Central memory CD8-positive, alpha-beta T cell (primary cell): ENCODE measurements at regions not wholly inside any gene's neighbourhood (a gene's known extent, or its start where the extent isn't known, plus 50 kb on each side); places are given as distances from the start of the nearest gene placed in this dataset.
"Not testable (repeated sequence)": the region's sequence is repeated elsewhere in the genome, so short reads cannot be mapped to it uniquely, and the experiment has no call there.

Experiments
- ATAC-seq: fragments of 150-1000 bp; cut with Tn5 transposase; replicated peaks from 2 replicates; pipeline ENCODE4 v1.10.0; 2022; ENCODE audit warnings: mild to moderate bottlenecking, moderate FRiP score, moderate number of reproducible peaks; ENCODE audit not compliant: poor library complexity, severe bottlenecking; ENCODE audit errors: extremely low read depth
- DNase-seq, 2 donors: peaks; one replicate each; pipeline ENCODE4 v3.0.0; 2021; ENCODE audit warnings: low spot score in 2 of 2
- H3K27ac Mint-ChIP-seq: one replicate; pipeline ENCODE4 v1.8.0; 2022; ENCODE audit warnings: low read depth, mild to moderate bottlenecking, moderate library complexity, mixed read lengths
- H3K27me3 Mint-ChIP-seq: one replicate; pipeline ENCODE4 v1.8.0; 2022; ENCODE audit warnings: mixed read lengths
- H3K36me3 Mint-ChIP-seq: one replicate; pipeline ENCODE4 v1.8.0; 2022; ENCODE audit warnings: mild to moderate bottlenecking, moderate library complexity, mixed read lengths; ENCODE audit not compliant: insufficient read depth
- H3K4me1 Mint-ChIP-seq: one replicate; pipeline ENCODE4 v1.8.0; 2022; ENCODE audit warnings: mixed read lengths
- H3K4me3 Mint-ChIP-seq: one replicate; pipeline ENCODE4 v1.8.0; 2022; ENCODE audit warnings: mild to moderate bottlenecking, moderate library complexity, mixed read lengths
- H3K9me3 Mint-ChIP-seq: one replicate; pipeline ENCODE4 v1.8.0; 2022; ENCODE audit warnings: mixed read lengths

GRCh38 chr6:101088594-101088993 is 207.5 kb upstream of the ASCC3 start:
- H3K4me3 Mint-ChIP-seq, result no peak overlapping the region
- no peaks in the 10 kb centered on the region for H3K36me3 Mint-ChIP-seq
- H3K9me3 Mint-ChIP-seq, result peaks cover 13% of the 10 kb centered on the region
- no peak for ATAC-seq
- no peak overlapping the region for H3K27ac Mint-ChIP-seq
- no peaks in the 10 kb centered on the region for H3K4me1 Mint-ChIP-seq
- DNase-seq, result no peak
- no peaks in the 10 kb centered on the region for H3K27me3 Mint-ChIP-seq

DNA sequence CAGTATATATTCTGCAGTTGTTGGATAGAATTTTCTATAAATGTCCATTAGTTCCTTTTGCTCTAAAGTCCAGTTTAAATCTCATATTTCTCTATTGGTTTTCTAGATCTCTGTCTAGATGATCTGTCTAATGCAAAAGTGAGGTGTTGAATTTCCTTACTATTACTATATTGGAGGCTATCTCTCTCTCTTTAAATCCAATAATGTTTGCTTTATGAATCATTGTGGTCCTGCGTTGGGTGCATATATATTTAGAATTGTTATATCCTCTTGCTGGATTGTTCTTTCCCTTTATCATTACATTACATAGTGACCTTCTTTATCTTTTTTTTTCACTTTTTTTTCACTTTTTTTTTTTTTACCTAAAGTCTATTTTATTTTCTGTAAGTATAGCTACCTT is 208.5 kb upstream of the ASCC3 start:
- H3K4me1 Mint-ChIP-seq, result no peaks in the 10 kb centered on the region
- H3K36me3 Mint-ChIP-seq, result no peaks in the 10 kb centered on the region
- DNase-seq (no peak), ATAC-seq (no peak)
- no peaks in the 10 kb centered on the region for H3K27me3 Mint-ChIP-seq
- no peak overlapping the region for H3K4me3 Mint-ChIP-seq
- H3K9me3 Mint-ChIP-seq, result peaks cover 13% of the 10 kb centered on the region
- no peak overlapping the region for H3K27ac Mint-ChIP-seq

- ATAC-seq (no peak), DNase-seq (no peak)
- H3K4me1 Mint-ChIP-seq, result no peaks in the 10 kb centered on the region
- peaks cover 13% of the 10 kb centered on the region for H3K9me3 Mint-ChIP-seq
- no peaks in the 10 kb centered on the region for H3K27me3 Mint-ChIP-seq
- no peak overlapping the region for H3K27ac Mint-ChIP-seq
- H3K36me3 Mint-ChIP-seq, result no peaks in the 10 kb centered on the region
- no peak overlapping the region for H3K4me3 Mint-ChIP-seq
These were observed 209.2 kb upstream of the ASCC3 start for GRCh38 chr6:101090281-101090680.

- not testable (repeated sequence) for H3K4me1 Mint-ChIP-seq, H3K27me3 Mint-ChIP-seq, H3K36me3 Mint-ChIP-seq, H3K27ac Mint-ChIP-seq, DNase-seq, ATAC-seq, H3K4me3 Mint-ChIP-seq
- peaks cover 18% of the 10 kb centered on the region for H3K9me3 Mint-ChIP-seq
These were observed 217.5 kb upstream of the ASCC3 start for GRCh38 chr6:101098605-101099004.

DNA sequence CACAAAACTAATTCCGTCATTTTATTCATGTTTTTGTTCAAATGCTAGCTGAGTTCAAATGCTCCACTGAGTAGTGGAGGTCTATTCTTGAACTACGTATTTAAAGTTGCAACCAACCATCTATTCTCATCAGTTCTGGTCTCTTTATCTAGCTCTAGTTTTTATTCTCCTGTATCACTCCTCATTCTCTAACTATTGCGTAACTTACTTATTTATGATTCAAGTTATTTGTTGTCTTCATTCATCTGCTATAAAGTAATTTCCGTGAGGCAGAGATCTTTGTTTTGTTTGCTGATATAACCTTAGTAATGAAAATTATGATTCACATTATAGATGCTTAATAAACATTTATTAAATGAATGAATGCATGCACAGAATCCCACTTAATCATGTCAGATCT is 221.6 kb upstream of the ASCC3 start:
- Mint-ChIP-seq H3K27me3 (no peaks in the 10 kb centered on the region), H3K4me3 (no peak overlapping the region), H3K9me3 (peaks cover 18% of the 10 kb centered on the region), H3K27ac (no peak overlapping the region), H3K4me1 (no peaks in the 10 kb centered on the region), H3K36me3 (no peaks in the 10 kb centered on the region)
- ATAC-seq, result no peak
- no peak for DNase-seq

- ATAC-seq (no peak), DNase-seq (no peak)
- Mint-ChIP-seq H3K36me3 (no peaks in the 10 kb centered on the region), H3K27ac (no peak overlapping the region), H3K4me1 (no peaks in the 10 kb centered on the region), H3K27me3 (no peaks in the 10 kb centered on the region), H3K9me3 (no peaks in the 10 kb centered on the region), H3K4me3 (no peak overlapping the region)
These were observed 227.2 kb upstream of the ASCC3 start for GRCh38 chr6:101108286-101108685.

- DNase-seq (no peak), ATAC-seq (no peak)
- Mint-ChIP-seq H3K4me1 (no peaks in the 10 kb centered on the region), H3K27me3 (no peaks in the 10 kb centered on the region), H3K27ac (no peak overlapping the region), H3K4me3 (no peak overlapping the region), H3K9me3 (no peaks in the 10 kb centered on the region), H3K36me3 (no peaks in the 10 kb centered on the region)
These were observed 229.7 kb upstream of the ASCC3 start for GRCh38 chr6:101110814-101111213.

DNA sequence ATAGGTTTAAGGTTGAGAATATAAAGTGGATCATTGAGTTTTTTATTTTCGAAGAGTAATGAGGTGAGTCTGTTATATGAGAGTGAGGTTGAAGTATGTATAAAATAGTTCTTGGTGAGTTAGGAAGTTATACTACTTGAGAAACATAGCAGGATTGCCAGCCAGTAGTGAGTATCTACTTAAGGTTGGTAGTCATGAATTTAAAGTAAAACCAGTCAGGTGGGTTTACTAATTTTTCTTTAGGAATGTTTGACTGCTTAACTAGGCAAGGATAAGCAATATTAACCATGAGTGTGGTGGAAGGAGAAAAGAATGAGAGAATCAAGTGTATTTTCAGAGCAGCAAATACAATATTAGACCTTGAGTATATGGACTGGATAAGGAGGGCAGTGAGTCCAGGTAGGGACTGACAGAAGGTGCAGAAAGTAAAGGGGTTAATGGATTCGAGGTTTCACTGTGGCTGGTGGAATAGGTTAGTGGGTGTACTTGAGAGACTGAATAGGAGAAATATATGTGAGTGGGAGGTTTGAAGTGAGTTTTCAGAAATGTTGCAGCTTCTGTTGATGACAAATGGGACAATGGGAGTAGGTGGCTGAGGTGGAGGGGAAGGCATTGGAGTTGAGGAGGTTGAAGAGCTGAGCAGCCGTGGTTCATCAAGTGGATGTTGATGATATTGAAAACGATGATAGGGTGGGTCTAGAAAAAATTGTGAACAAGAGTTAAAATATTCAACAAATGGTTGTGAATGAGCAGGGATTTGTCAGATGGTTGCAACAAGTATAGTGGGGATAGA is 232.5 kb upstream of the ASCC3 start:
- H3K27me3 Mint-ChIP-seq, result no peaks in the 10 kb centered on the region
- H3K4me3 Mint-ChIP-seq, result no peak overlapping the region
- DNase-seq (no peak), ATAC-seq (no peak)
- no peaks in the 10 kb centered on the region for H3K4me1 Mint-ChIP-seq
- H3K27ac Mint-ChIP-seq, result no peak overlapping the region
- no peaks in the 10 kb centered on the region for H3K36me3 Mint-ChIP-seq
- H3K9me3 Mint-ChIP-seq, result no peaks in the 10 kb centered on the region

GRCh38 chr6:101114703-101115102 is 233.6 kb upstream of the ASCC3 start:
- H3K9me3 Mint-ChIP-seq, result no peaks in the 10 kb centered on the region
- H3K27ac Mint-ChIP-seq, result no peak overlapping the region
- no peaks in the 10 kb centered on the region for H3K27me3 Mint-ChIP-seq
- no peak overlapping the region for H3K4me3 Mint-ChIP-seq
- H3K36me3 Mint-ChIP-seq, result no peaks in the 10 kb centered on the region
- no peaks in the 10 kb centered on the region for H3K4me1 Mint-ChIP-seq
- DNase-seq, result no peak
- no peak for ATAC-seq

GRCh38 chr6:101116337-101116736 is 235.2 kb upstream of the ASCC3 start:
- H3K27ac Mint-ChIP-seq, result no peak overlapping the region
- ATAC-seq, result no peak
- H3K4me1 Mint-ChIP-seq, result no peaks in the 10 kb centered on the region
- DNase-seq, result no peak
- no peak overlapping the region for H3K4me3 Mint-ChIP-seq
- H3K36me3 Mint-ChIP-seq, result no peaks in the 10 kb centered on the region
- no peaks in the 10 kb centered on the region for H3K27me3 Mint-ChIP-seq
- H3K9me3 Mint-ChIP-seq, result no peaks in the 10 kb centered on the region

DNA sequence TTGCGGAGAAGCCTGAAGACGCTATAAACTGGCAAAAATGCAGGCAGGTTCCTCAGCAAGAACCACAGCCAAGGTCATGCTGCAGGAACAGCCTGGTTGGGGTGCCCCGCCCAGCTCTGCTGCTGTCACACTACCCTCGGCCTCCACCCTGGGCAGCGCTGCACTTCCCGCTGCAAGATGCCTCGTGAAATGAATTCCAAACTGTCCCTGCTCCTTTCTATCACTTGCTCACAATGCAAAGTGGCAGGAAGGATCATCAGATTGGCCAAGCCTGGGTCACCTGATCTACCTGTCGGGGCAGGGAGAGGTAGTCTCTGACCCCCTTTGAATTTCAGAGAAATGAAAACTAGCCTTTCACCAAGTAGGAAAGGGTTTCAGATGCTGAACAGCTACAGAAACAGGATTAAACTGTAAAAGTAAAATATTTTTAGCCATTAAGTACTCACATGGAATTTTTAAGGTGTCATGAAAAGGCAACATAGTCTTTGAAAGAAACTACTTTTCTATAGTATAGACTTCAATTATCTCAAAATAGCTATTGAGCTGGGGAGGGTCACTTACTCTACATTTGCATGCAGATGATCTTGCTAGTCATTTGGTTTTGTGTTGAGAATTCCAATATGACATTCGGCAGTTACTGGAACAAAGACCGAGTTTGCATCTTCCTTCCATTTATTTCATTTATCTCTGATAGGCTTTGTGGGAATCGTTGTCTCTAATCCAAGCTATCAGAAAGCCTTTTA is 236.4 kb upstream of the ASCC3 start:
- H3K9me3 Mint-ChIP-seq, result no peaks in the 10 kb centered on the region
- no peak for DNase-seq
- no peaks in the 10 kb centered on the region for H3K4me1 Mint-ChIP-seq
- H3K27me3 Mint-ChIP-seq, result no peaks in the 10 kb centered on the region
- no peak overlapping the region for H3K4me3 Mint-ChIP-seq
- H3K36me3 Mint-ChIP-seq, result no peaks in the 10 kb centered on the region
- no peak overlapping the region for H3K27ac Mint-ChIP-seq
- no peak for ATAC-seq

DNA sequence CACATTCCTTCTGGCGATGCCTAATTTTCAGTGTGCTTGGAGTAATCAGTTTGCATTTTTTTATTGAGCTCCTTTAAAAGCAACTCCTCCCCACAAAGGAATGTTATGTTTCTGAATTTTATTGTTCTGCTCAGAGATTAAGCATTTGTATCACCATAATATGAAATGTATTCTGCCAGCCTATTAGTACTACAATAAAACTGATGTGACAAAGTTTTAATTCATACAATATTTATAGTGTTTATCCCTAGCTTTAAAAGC is 236.9 kb upstream of the ASCC3 start:
- H3K9me3 Mint-ChIP-seq, result no peaks in the 10 kb centered on the region
- no peak for ATAC-seq
- H3K4me3 Mint-ChIP-seq, result no peak overlapping the region
- DNase-seq, result no peak
- H3K36me3 Mint-ChIP-seq, result no peaks in the 10 kb centered on the region
- H3K27ac Mint-ChIP-seq, result no peak overlapping the region
- no peaks in the 10 kb centered on the region for H3K4me1 Mint-ChIP-seq
- H3K27me3 Mint-ChIP-seq, result no peaks in the 10 kb centered on the region

DNA sequence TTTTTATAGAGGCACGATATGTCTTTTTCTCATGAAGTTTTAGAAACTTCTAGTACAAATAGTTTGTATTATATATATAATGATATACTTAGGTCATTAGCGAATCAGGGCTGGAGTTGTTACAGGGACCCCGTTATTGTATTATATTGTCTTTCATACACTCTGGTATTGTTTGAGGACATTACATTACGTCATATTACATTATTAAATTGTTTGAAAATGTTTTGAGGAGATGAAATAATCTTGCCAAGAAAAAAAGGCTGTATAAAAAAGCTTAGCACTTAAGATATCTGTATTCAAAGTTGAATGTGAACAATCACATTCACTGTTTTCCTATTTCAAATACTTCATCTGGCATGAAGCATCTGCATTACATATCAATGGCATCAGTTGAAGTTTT is 239.6 kb upstream of the ASCC3 start:
- H3K4me1 Mint-ChIP-seq, result no peaks in the 10 kb centered on the region
- no peaks in the 10 kb centered on the region for H3K9me3 Mint-ChIP-seq
- H3K27me3 Mint-ChIP-seq, result no peaks in the 10 kb centered on the region
- DNase-seq (no peak), ATAC-seq (no peak)
- no peak overlapping the region for H3K4me3 Mint-ChIP-seq
- H3K27ac Mint-ChIP-seq, result no peak overlapping the region
- no peaks in the 10 kb centered on the region for H3K36me3 Mint-ChIP-seq
